HEK293 (cell line): ENCODE measurements at regions not wholly inside any gene's neighbourhood (a gene's known extent, or its start where the extent isn't known, plus 50 kb on each side); places are given as distances from the start of the nearest gene placed in this dataset.

Experiments used
- CTCF ChIA-PET: fragments of 350-600 bp; formaldehyde crosslinking; extraction: SDS; loops from one replicate; lab custom pipeline; 2021; ENCODE audit warnings: antibody characterized with exemption; lab: Yijun Ruan, JAX
- POLR2A ChIA-PET: fragments of 300-600 bp; formaldehyde crosslinking; extraction: SDS; loops from one replicate; lab custom pipeline; 2020; ENCODE audit warnings: antibody characterized with exemption, inconsistent platforms; lab: Yijun Ruan, JAX
- H3K27ac ChIP-seq: fragments of 200-500 bp; sonication (Bioruptor generic); 2 replicates; pipeline ENCODE4 v1.5.1; 2014; ENCODE audit warnings: low read depth, low read length, control low read depth, inconsistent platforms; ENCODE audit errors: extremely low read depth
- H3K36me3 ChIP-seq, 2 experiments: fragments of 200-500 bp in 1 of 2; sonication (Bioruptor generic) in 1 of 2; 1 replicate in 1 of 2; 2 replicates in 1 of 2; pipeline ENCODE4 v1.5.1; 2014 to 2017; ENCODE audit warnings: inconsistent platforms in 2 of 2, low read length in 2 of 2; ENCODE audit not compliant: control insufficient read depth in 2 of 2, insufficient read depth in 1 of 2
- H3K4me1 ChIP-seq: fragments of 200-500 bp; sonication (Bioruptor generic); 2 replicates; pipeline ENCODE4 v1.5.1; 2014; ENCODE audit warnings: mild to moderate bottlenecking, low read length, inconsistent platforms; ENCODE audit not compliant: control insufficient read depth, insufficient read depth
- H3K4me3 ChIP-seq: 2 replicates; pipeline ENCODE4 v1.5.1; 2011; ENCODE audit warnings: low read depth, mild to moderate bottlenecking, control low read depth, low read length, moderate library complexity
- H3K9me3 ChIP-seq: fragments of 200-500 bp; sonication (Bioruptor generic); 2 replicates; pipeline ENCODE4 v1.5.1; 2014; ENCODE audit warnings: low read depth, low read length, inconsistent platforms; ENCODE audit not compliant: control insufficient read depth, insufficient read depth
- GLI2 ChIP-seq: fragments of 450-650 bp; formaldehyde crosslinking; IDR thresholded peaks from 2 replicates; pipeline ENCODE4; 2017; ENCODE audit warnings: missing biosample characterization, missing genetic modification characterization, low read depth, borderline replicate concordance
- HIC1 ChIP-seq: fragments of 450-650 bp; formaldehyde crosslinking; IDR thresholded peaks from 2 replicates; pipeline ENCODE4 v1.5.1; 2016; ENCODE audit warnings: missing biosample characterization, missing genetic modification characterization
- HOXA7 ChIP-seq: sonication (generic); formaldehyde crosslinking; IDR thresholded peaks from 2 replicates; pipeline ENCODE4 v1.8.1; 2022; ENCODE audit warnings: missing genetic modification reagents, borderline replicate concordance
- IKZF3 ChIP-seq: fragments of 450-650 bp; IDR thresholded peaks from 2 replicates; pipeline ENCODE4 v1.5.0; 2018; ENCODE audit warnings: missing biosample characterization, mild to moderate bottlenecking, missing genetic modification characterization, moderate library complexity
- MYNN ChIP-seq: fragments of 450-650 bp; formaldehyde crosslinking; IDR thresholded peaks from 2 replicates; pipeline ENCODE4 v1.5.1; 2016; ENCODE audit warnings: missing biosample characterization, missing genetic modification characterization, borderline replicate concordance
- SETDB1 ChIP-seq: IDR thresholded peaks from one replicate; pipeline ENCODE4 v1.6.1; 2017; ENCODE audit warnings: mild to moderate bottlenecking, low read length, moderate library complexity, mixed read lengths; ENCODE audit not compliant: insufficient read length
- SP2 ChIP-seq: fragments of 450-650 bp; formaldehyde crosslinking; IDR thresholded peaks from 2 replicates; pipeline ENCODE4 v1.5.1; 2016; ENCODE audit warnings: missing biosample characterization, missing genetic modification characterization
- ZBTB48 ChIP-seq: fragments of 450-650 bp; formaldehyde crosslinking; IDR thresholded peaks from 2 replicates; pipeline ENCODE4 v1.5.1; 2016; ENCODE audit warnings: missing biosample characterization, missing genetic modification characterization
- ZFP37 ChIP-seq: fragments of 450-650 bp; formaldehyde crosslinking; IDR thresholded peaks from 2 replicates; pipeline ENCODE4 v1.5.1; 2016; ENCODE audit warnings: missing biosample characterization, missing genetic modification characterization
- ZFP41 ChIP-seq: fragments of 450-650 bp; formaldehyde crosslinking; IDR thresholded peaks from 2 replicates; pipeline ENCODE4 v1.5.1; 2016; ENCODE audit warnings: missing biosample characterization, missing genetic modification characterization, borderline replicate concordance
- ZNF114 ChIP-seq: fragments of 450-650 bp; formaldehyde crosslinking; IDR thresholded peaks from 2 replicates; pipeline ENCODE4 v1.5.0; 2017; ENCODE audit warnings: missing biosample characterization, missing genetic modification characterization
- ZNF169 ChIP-seq: fragments of 450-650 bp; formaldehyde crosslinking; IDR thresholded peaks from 2 replicates; pipeline ENCODE4 v1.5.1; 2016; ENCODE audit warnings: missing biosample characterization, missing genetic modification characterization
- ZNF184 ChIP-seq: fragments of 450-650 bp; IDR thresholded peaks from 2 replicates; pipeline ENCODE4 v1.5.1; 2018; ENCODE audit warnings: missing biosample characterization, mild to moderate bottlenecking, missing genetic modification characterization
- ZNF2 ChIP-seq: fragments of 450-650 bp; formaldehyde crosslinking; IDR thresholded peaks from 2 replicates; pipeline ENCODE4 v1.5.1; 2016; ENCODE audit warnings: missing biosample characterization, missing genetic modification characterization
- ZNF24 ChIP-seq: fragments of 450-650 bp; formaldehyde crosslinking; IDR thresholded peaks from 2 replicates; pipeline ENCODE4 v1.5.1; 2016; ENCODE audit warnings: missing biosample characterization, missing genetic modification characterization
- ZNF394 ChIP-seq: fragments of 450-650 bp; formaldehyde crosslinking; IDR thresholded peaks from 2 replicates; pipeline ENCODE4 v1.5.1; 2016; ENCODE audit warnings: missing biosample characterization, missing genetic modification characterization, mild to moderate bottlenecking, moderate library complexity, borderline replicate concordance
- ZNF449 ChIP-seq: fragments of 450-650 bp; formaldehyde crosslinking; IDR thresholded peaks from 2 replicates; pipeline ENCODE4 v1.5.1; 2017; ENCODE audit warnings: missing biosample characterization, mild to moderate bottlenecking, missing genetic modification characterization, moderate library complexity
- ZNF473 ChIP-seq: fragments of 450-650 bp; formaldehyde crosslinking; IDR thresholded peaks from 2 replicates; pipeline ENCODE4 v1.5.1; 2017; ENCODE audit warnings: missing biosample characterization, missing genetic modification characterization
- ZNF510 ChIP-seq: fragments of 450-650 bp; formaldehyde crosslinking; IDR thresholded peaks from 2 replicates; pipeline ENCODE4 v1.5.1; 2018; ENCODE audit warnings: mild to moderate bottlenecking, missing genetic modification characterization, missing biosample characterization; ENCODE audit not compliant: insufficient replicate concordance
- ZNF521 ChIP-seq: fragments of 450-650 bp; formaldehyde crosslinking; IDR thresholded peaks from 2 replicates; pipeline ENCODE4 v1.5.1; 2017; ENCODE audit warnings: missing biosample characterization, mild to moderate bottlenecking, missing genetic modification characterization
- ZNF549 ChIP-seq: fragments of 450-650 bp; IDR thresholded peaks from 2 replicates; pipeline ENCODE4 v1.5.1; 2018; ENCODE audit warnings: missing biosample characterization, missing genetic modification characterization, mild to moderate bottlenecking, inconsistent platforms, moderate library complexity
- ZNF600 ChIP-seq: fragments of 450-650 bp; formaldehyde crosslinking; IDR thresholded peaks from 2 replicates; pipeline ENCODE4 v1.5.1; 2016; ENCODE audit warnings: missing biosample characterization, missing genetic modification characterization
- TF ChIP-seq, protein P1 (sequence below): fragments of 450-650 bp; formaldehyde crosslinking; IDR thresholded peaks from 2 replicates; pipeline ENCODE4 v1.5.1; 2016; ENCODE audit warnings: missing biosample characterization, missing genetic modification characterization, low read depth

- TF ChIP-seq HIC1 (tag by site-specific recombination): peak; percentile 28; the same call in 1 of the 2 replicates
- peak; percentile 46; the same call in 1 of the 2 replicates for TF ChIP-seq ZBTB48 (tag by site-specific recombination)
These were observed 128.0 kb downstream of the SPP2 start (continued) for GRCh38 chr2:234178330-234179030.

- POLR2A ChIA-PET: no interaction called here
- no peak for TF ChIP-seq ZNF184 (tag by site-specific recombination)
- no peak for TF ChIP-seq ZNF600 (tag by site-specific recombination)
- no peak for TF ChIP-seq SETDB1
- no peak for TF ChIP-seq ZNF521 (tag by site-specific recombination)
- no peak for TF ChIP-seq ZNF24 (tag by site-specific recombination)
- TF ChIP-seq ZNF394 (tag by site-specific recombination): no peak
- no peak for TF ChIP-seq ZNF510 (tag by site-specific recombination)
- TF ChIP-seq ZFP37: no peak
- no peak for TF ChIP-seq ZNF2 (tag by site-specific recombination)
These were observed 125.1 kb downstream of the SPP2 start for GRCh38 chr2:234175649-234176048.

DNA sequence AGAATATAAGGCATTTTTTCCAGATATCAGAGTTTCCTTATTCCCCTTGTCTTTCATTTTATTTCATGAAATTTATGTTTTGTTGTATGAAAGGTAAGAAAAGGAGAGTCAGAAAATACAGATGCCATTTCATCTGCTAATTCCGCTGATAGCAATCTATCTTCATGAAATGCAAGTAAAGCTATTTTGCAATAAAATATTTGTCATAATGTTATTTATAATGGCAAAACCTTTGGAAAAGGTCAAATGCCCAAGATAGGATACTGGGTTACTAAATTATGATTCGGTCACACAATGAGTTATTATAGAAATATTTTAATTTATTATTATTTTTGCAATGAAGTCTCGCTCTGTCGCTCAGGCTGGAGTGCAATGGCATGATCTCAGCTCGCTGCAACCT lies 124.2 kb downstream of the SPP2 start:
- CTCF ChIA-PET: interaction anchor here (0.7 kb wide), 1 partner anchor 33 kb away, joined by 5 read pairs; no protein-coding TSS in a partner anchor
- Histone ChIP-seq H3K4me1 (peaks cover 12% of the 10 kb centered on the region), H3K9me3 (no peaks in the 10 kb centered on the region)
- TF ChIP-seq GLI2 (tag by site-specific recombination) (no peak), ZFP41 (tag by site-specific recombination) (no peak), IKZF3 (no peak), ZNF473 (tag by site-specific recombination) (no peak), ZNF549 (no peak), ZNF114 (no peak), ZNF449 (no peak), ZNF169 (tag by site-specific recombination) (no peak), MYNN (no peak), SP2 (tag by site-specific recombination) (no peak), HOXA7 (CRISPR knock-in tag) (no peak)
- TF ChIP-seq, protein P1, sequence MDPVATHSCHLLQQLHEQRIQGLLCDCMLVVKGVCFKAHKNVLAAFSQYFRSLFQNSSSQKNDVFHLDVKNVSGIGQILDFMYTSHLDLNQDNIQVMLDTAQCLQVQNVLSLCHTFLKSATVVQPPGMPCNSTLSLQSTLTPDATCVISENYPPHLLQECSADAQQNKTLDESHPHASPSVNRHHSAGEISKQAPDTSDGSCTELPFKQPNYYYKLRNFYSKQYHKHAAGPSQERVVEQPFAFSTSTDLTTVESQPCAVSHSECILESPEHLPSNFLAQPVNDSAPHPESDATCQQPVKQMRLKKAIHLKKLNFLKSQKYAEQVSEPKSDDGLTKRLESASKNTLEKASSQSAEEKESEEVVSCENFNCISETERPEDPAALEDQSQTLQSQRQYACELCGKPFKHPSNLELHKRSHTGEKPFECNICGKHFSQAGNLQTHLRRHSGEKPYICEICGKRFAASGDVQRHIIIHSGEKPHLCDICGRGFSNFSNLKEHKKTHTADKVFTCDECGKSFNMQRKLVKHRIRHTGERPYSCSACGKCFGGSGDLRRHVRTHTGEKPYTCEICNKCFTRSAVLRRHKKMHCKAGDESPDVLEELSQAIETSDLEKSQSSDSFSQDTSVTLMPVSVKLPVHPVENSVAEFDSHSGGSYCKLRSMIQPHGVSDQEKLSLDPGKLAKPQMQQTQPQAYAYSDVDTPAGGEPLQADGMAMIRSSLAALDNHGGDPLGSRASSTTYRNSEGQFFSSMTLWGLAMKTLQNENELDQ (tag by site-specific recombination): no peak
- TF ChIP-seq, all 188 proteins: peak for 0
- Histone ChIP-seq H3K36me3 (no peaks in the 10 kb centered on the region), H3K27ac (no peak overlapping the region), H3K4me3 (no peak overlapping the region)
- POLR2A ChIA-PET: interaction anchor here (0.6 kb wide), 1 partner anchor 25 kb away, joined by 4 read pairs; no protein-coding TSS in a partner anchor

More at GRCh38 chr2:234175649-234176048, 125.1 kb downstream of the SPP2 start:
- no peaks in the 10 kb centered on the region for H3K9me3 ChIP-seq
- no peak overlapping the region for H3K27ac ChIP-seq
- CTCF ChIA-PET: interaction anchor here (0.7 kb wide), 1 partner anchor 881 kb away, joined by 3 read pairs; no protein-coding TSS in a partner anchor
- H3K4me3 ChIP-seq: no peak overlapping the region
- no peaks in the 10 kb centered on the region for H3K36me3 ChIP-seq
- peaks cover 12% of the 10 kb centered on the region for H3K4me1 ChIP-seq
